Hepatocyte (in vitro differentiated cells): ENCODE measurements at regions not wholly inside any gene's neighbourhood (a gene's known extent, or its start where the extent isn't known, plus 50 kb on each side); places are given as distances from the start of the nearest gene placed in this dataset.

ENCODE experiments used
- CTCF ChIP-seq: fragments of 200-600 bp; sonication (generic); IDR thresholded peaks from 2 replicates; pipeline ENCODE4 v1.5.1; 2016; ENCODE audit warnings: antibody characterized with exemption, mild to moderate bottlenecking; ENCODE audit not compliant: poor library complexity
- EZH2 ChIP-seq: fragments of 200-600 bp; sonication (generic); IDR thresholded peaks from 2 replicates; pipeline ENCODE4 v1.6.1; 2016; ENCODE audit warnings: antibody characterized with exemption, mild to moderate bottlenecking, borderline replicate concordance

- TF ChIP-seq CTCF, result no peak
- TF ChIP-seq EZH2, result no peak
Observed at GRCh38 chr4:66340286-66340893, 670.1 kb upstream of the EPHA5 start.
